Activated CD4-positive, alpha-beta T cell treated with anti-CD3 and anti-CD28 coated beads, Interleukin-2, amount 50 U/mL, for 24 hours (primary cell): ENCODE measurements at regions not wholly inside any gene's neighbourhood (a gene's known extent, or its start where the extent isn't known, plus 50 kb on each side); places are given as distances from the start of the nearest gene placed in this dataset.
"Not testable (repeated sequence)": the region's sequence is repeated elsewhere in the genome, so short reads cannot be mapped to it uniquely, and the experiment has no call there.

Source experiments
- DNase-seq, 2 donors: peaks; one replicate each; pipeline ENCODE4 v3.0.0-alpha.2; 2020; ENCODE audit warnings: low read depth in 1 of 2, low spot score in 1 of 2

DNA sequence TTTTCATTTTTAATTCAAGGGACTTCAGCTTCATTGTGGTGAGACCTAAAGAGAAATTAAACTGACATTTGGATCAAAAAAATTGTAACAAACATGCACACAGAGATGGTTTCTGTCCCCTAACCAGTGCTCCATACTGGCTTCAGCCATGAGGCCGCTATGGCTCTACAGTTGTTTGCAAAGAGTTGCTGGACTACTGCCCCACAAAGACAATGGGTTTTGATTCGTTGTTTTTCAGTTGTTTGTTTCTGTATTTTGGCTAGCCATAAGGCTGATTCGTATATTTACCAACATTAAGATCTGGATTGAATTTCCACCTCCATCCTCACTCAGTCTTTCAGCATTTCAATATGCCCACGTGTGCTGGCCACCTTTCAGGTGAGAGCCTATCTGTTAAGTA is 163.7 kb upstream of the KIF2A start:
- DNase-seq = no peak

DNA sequence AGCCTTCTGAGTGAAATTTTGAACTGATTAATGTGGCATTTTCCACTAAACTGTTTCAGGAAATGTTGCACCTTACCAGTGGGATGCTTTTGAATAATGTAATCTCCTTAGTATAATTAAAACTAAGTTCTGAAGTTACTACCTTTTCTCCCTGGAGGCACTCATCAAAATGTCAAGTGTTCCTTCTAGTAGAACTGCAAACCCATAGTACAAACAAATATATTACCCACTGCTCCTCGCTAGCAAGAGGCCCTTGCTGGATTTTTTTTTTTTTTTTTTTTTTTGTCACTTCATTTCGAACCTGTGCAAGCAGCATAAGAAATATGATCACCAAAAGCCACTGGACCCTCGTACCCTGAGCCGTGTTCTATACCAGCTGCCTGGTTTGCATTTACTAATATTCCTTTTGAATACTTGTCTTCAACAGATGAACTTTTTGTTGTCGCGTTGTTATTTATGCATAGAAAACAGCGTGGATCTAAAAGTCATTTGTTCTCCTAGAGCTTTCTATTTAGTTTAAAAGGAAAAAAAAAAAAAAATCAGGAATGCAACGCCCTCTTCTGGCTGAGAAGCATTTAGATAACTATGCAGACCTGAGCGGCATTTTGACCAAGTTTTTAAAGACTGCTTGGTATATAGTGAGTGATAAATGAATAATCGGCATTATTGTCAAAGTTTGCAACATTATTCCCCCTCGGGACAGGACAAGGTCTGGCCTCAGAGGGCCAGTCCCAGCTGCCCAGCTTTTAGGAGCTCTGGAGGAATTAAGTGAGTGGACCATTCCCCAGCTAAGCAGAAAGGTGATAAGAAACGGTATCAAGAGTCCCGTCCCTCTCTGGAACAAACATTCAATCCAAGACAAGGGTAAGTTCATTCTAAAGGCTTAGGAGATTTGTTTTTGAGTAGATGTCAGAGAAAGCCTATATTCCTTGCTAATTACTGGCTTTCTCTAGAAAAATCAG is 162.5 kb upstream of the KIF2A start:
- DNase-seq = no peak

GRCh38 chr5:62144401-62145022 is 161.5 kb upstream of the KIF2A start:
- DNase-seq = no peak

GRCh38 chr5:62149879-62150278 is 156.1 kb upstream of the KIF2A start:
- DNase-seq = no peak

- no peak for DNase-seq
Observed at GRCh38 chr5:62152394-62153087, 153.5 kb upstream of the KIF2A start.

DNA sequence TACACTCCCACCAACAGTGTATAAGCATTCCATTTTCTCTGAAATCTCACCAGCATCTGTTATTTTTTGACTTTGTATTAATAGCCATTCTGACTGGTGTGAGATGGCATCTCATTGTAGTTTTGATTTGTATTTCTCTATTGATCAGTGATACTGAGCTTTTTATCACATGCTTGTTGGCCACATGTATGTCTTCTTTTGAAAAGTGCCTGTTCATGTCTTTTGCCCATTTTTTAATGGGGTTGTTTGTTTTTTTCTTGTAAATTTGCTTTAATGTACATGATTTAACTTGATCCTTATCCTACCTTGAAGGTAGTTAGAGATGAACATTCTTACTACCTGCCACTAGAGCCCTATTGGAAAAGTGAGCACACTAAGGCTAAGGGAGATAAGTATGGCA is 151.2 kb upstream of the KIF2A start:
- no peak for DNase-seq

GRCh38 chr5:62155988-62156387 is 150.0 kb upstream of the KIF2A start:
- no peak for DNase-seq

DNA sequence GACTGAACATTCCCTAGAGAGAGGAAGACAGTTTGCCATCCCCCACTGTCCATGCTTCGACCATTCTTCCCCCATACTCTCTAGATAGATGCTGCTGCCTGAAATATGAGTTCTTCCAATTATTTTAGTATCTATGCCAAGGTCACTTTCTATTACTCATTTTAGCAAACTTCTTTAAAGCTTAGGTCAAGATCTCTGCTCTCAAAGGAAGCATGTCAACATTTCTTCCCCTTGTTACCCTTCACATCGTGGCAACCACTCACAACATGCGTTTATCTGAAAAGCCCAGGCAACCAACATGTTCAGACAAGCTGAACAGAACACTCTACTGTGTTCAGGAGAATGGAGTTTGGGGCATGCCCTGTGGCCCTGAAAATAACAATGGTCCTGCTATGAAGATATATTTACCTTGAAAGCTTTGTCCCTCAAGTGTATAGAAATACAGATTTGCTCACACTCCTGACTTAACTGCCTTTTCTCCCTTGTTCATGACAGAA is 138.4 kb upstream of the KIF2A start:
- no peak for DNase-seq

- no peak for DNase-seq
Observed at GRCh38 chr5:62168506-62169281, 137.3 kb upstream of the KIF2A start.

- DNase-seq = no peak
Observed at GRCh38 chr5:62178258-62178657, 127.7 kb upstream of the KIF2A start.

DNA sequence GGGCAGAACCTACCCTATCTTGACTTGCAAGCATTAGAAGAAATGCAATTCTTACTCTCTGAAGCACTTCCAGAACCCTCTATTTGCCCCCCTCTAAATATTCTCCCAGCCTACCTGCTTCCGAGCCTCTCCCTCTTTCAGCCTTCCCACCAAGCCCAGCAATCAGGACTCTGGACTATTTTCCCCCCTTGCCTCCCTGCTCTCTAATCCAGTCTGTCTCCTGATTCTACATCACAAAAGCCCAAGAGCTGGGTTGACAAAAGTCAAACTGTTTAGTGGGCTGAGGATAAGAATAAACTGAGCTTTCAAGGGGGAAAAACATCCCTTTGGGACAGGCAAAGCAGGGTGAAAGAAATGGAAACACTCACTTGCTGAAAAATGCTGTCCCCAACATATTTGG is 123.2 kb upstream of the KIF2A start:
- no peak for DNase-seq

GRCh38 chr5:62183727-62184126 is 122.3 kb upstream of the KIF2A start:
- no peak for DNase-seq

DNA sequence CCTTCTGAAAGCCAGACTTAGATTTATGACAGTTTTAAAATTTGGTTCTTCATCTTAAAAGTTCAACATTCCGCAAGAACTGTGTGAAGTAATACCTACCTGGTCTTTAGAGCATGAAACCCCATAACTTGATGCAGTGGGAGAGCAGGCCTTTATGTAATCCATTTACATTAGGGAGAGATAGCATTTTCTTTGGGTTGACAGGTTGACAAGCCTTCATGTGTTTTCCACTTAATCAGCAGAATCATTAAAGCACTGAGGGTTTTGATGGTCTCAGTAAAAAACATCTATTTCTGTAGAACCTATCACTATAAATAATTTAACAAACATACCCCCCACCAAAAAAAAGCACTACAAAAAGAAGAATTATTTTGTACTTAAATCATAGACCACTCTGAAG is 121.6 kb upstream of the KIF2A start:
- DNase-seq = no peak

DNA sequence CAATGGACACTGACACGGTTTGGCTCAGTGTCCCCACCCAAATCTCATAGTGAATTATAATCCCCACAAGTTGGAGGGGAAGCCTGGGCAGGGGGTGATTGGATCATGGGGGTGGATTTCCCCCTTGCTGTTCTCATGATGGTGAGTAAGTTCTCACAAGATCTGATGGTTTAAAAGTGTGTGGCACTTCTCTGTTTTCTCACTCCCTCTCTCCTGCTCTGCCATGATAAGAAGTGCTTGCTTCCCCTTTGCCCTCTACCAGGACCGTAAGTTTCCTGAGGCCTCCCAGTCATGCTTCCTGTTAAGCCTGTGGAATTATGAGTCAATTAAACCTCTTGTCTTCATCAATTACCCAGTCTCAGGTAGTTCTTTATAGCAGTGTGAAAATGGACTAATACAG is 115.8 kb upstream of the KIF2A start:
- no peak for DNase-seq

GRCh38 chr5:62190931-62191330 is 115.1 kb upstream of the KIF2A start:
- DNase-seq = no peak

GRCh38 chr5:62192958-62193357 is 113.0 kb upstream of the KIF2A start:
- no peak for DNase-seq

GRCh38 chr5:62196532-62196931 is 109.5 kb upstream of the KIF2A start:
- not testable (repeated sequence) for DNase-seq

DNA sequence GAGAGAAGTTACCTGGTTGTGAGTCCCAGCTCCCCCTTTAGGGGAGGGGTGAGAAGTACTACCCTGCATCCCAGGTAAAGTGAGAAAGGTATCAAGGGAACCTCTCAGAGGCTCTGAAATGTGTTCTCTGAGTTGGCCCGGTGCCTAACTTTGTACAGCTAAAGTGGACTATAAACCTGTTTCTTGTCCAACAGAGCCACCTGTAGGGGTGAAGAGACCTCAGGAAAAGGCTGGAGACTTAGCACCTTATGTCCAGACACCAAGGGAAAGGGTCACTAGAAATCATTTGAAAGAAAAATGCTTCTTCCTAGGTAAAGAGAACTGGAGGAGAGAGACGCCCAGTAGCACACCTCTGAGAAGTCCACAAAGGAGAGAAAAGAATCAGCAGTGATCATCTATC is 108.3 kb upstream of the KIF2A start:
- no peak for DNase-seq

- DNase-seq = no peak
Observed at GRCh38 chr5:62198421-62198820, 107.6 kb upstream of the KIF2A start.

DNA sequence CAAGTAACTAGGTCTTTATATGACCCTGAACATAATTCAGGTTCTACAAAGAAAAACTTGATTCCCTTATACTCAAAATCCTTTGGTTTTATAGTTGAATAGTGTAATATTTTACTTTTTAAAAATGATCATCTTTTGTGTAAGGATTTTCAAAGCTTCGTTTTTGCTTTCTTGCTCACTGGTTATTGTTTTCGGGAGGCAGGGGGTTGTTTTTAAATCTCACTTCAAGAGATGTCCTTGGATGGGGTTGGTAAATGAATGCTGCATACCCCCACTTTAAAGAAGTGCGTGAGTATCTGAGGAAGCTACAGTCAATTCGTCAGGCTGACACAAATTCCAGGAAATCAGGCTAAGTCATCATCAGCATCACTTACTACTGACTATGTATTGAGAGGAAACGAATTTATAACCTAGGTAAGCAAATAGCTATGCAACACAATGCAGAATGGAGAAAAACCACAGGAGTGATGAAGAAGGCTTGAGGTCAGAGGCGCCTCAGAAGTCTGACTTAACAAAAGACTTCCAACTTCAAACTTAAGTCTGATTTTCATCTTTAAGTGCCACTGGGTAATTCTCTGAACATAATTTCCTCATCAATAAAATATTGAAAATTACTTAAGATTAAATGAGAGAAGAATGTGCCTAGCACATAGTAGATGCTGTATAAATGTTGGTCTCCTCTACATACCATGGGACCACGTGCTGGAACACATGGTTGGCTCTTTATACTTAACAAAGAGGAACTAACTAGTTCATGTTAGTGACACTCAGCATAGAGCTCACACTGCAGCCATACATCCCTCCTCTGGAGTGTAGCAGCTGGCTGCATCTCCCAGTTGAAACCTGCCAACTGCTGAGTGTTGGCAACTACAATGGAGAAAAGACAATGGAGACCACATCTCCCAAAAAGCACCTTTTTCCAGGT is 106.0 kb upstream of the KIF2A start:
- no peak for DNase-seq
